ENCODE measurements at regions not wholly inside any gene's neighbourhood (a gene's known extent, or its start where the extent isn't known, plus 50 kb on each side); places are given as distances from the start of the nearest gene placed in this dataset.
A peak's percentile ranks its signal among the peaks of the same experiment; 100 is the strongest.
"Not testable (repeated sequence)": the region's sequence is repeated elsewhere in the genome, so short reads cannot be mapped to it uniquely, and the experiment has no call there.

- DNase-seq (ENCODE audit: low read depth, low spot score): no peak
These were observed 114.4 kb upstream of the SLC35F3 start for GRCh38 chr1:233790121-233790520.

- peak; percentile 35 for DNase-seq (ENCODE audit: low read depth, low spot score)
These were observed 113.7 kb upstream of the SLC35F3 start for GRCh38 chr1:233790662-233791371.

- DNase-seq (ENCODE audit: low read depth, low spot score): no peak
These were observed 113.1 kb upstream of the SLC35F3 start for GRCh38 chr1:233791372-233791703.

- no peak for DNase-seq (ENCODE audit: low read depth, low spot score)
These were observed 112.8 kb upstream of the SLC35F3 start for GRCh38 chr1:233791721-233792120.

GRCh38 chr1:233794863-233795262, 109.6 kb upstream of the SLC35F3 start:
- no peak for DNase-seq (ENCODE audit: low read depth, low spot score)

- DNase-seq (ENCODE audit: low read depth, low spot score): no peak
These were observed 108.2 kb upstream of the SLC35F3 start for GRCh38 chr1:233796146-233796783.

- DNase-seq (ENCODE audit: low read depth, low spot score): no peak
These were observed 101.9 kb upstream of the SLC35F3 start for GRCh38 chr1:233802611-233803010.

GRCh38 chr1:233805786-233806185, 98.7 kb upstream of the SLC35F3 start:
- DNase-seq (ENCODE audit: low read depth, low spot score): no peak

- no peak for DNase-seq (ENCODE audit: low read depth, low spot score)
These were observed 89.1 kb upstream of the SLC35F3 start for GRCh38 chr1:233815357-233815756.

GRCh38 chr1:233815865-233816264, 88.6 kb upstream of the SLC35F3 start:
- peak; percentile 13 for DNase-seq (ENCODE audit: low read depth, low spot score)

- DNase-seq (ENCODE audit: low read depth, low spot score): no peak
These were observed 88.1 kb upstream of the SLC35F3 start for GRCh38 chr1:233816348-233816747.

- DNase-seq (ENCODE audit: low read depth, low spot score): no peak
These were observed 85.4 kb upstream of the SLC35F3 start for GRCh38 chr1:233819042-233819441.

GRCh38 chr1:233824179-233824578, 80.3 kb upstream of the SLC35F3 start:
- DNase-seq (ENCODE audit: low read depth, low spot score): not testable (repeated sequence)

GRCh38 chr1:233827937-233828336, 76.5 kb upstream of the SLC35F3 start:
- not testable (repeated sequence) for DNase-seq (ENCODE audit: low read depth, low spot score)

GRCh38 chr1:233828480-233828879, 76.0 kb upstream of the SLC35F3 start:
- DNase-seq (ENCODE audit: low read depth, low spot score): no peak

- DNase-seq (ENCODE audit: low read depth, low spot score): no peak
These were observed 69.9 kb upstream of the SLC35F3 start for GRCh38 chr1:233834609-233835008.

- DNase-seq (ENCODE audit: low read depth, low spot score): not testable (repeated sequence)
These were observed 66.3 kb upstream of the SLC35F3 start for GRCh38 chr1:233838207-233838606.

GRCh38 chr1:233843525-233844204, 60.8 kb upstream of the SLC35F3 start:
- DNase-seq (ENCODE audit: low read depth, low spot score): peak; percentile 48

- DNase-seq (ENCODE audit: low read depth, low spot score): no peak
These were observed 60.2 kb upstream of the SLC35F3 start for GRCh38 chr1:233844275-233844674.

GRCh38 chr1:233844692-233845091, 59.8 kb upstream of the SLC35F3 start:
- peak; percentile 5 for DNase-seq (ENCODE audit: low read depth, low spot score)
